Neutrophil (primary cell): ENCODE measurements at regions not wholly inside any gene's neighbourhood (a gene's known extent, or its start where the extent isn't known, plus 50 kb on each side); places are given as distances from the start of the nearest gene placed in this dataset.

Source experiments
- H3K27ac ChIP-seq: fragments of 200-600 bp; sonication (generic); 2 replicates; pipeline ENCODE4 v1.5.1; 2016; ENCODE audit warnings: mild to moderate bottlenecking, moderate library complexity
- H3K27me3 ChIP-seq: fragments of 200-600 bp; sonication (generic); 2 replicates; pipeline ENCODE4 v1.6.0; 2016; ENCODE audit warnings: mild to moderate bottlenecking
- H3K36me3 ChIP-seq: fragments of 200-600 bp; sonication (generic); 2 replicates; pipeline ENCODE4 v1.5.1; 2017
- H3K4me1 ChIP-seq, 2 experiments: fragments of 200-600 bp in 1 of 2; sonication (generic) in 1 of 2; 1 replicate in 1 of 2; 2 replicates in 1 of 2; pipeline versions ENCODE4 v1.5.1 to v1.6.1; 2013 to 2016; ENCODE audit warnings: low read depth in 1 of 2, low read length in 1 of 2, mild to moderate bottlenecking in 1 of 2, moderate library complexity in 1 of 2; ENCODE audit not compliant: control insufficient read depth in 1 of 2, insufficient read depth in 1 of 2
- H3K4me3 ChIP-seq, 2 experiments: fragments of 200-600 bp in 1 of 2; sonication (generic) in 1 of 2; 1 replicate in 1 of 2; 2 replicates in 1 of 2; pipeline ENCODE4 v1.5.1; 2013 to 2016; ENCODE audit warnings: low read depth in 1 of 2, low read length in 1 of 2, mild to moderate bottlenecking in 1 of 2, moderate library complexity in 1 of 2
- H3K9me3 ChIP-seq: fragments of 200-600 bp; sonication (generic); 2 replicates; pipeline ENCODE4 v1.5.1; 2016
- CTCF ChIP-seq: fragments of 200-600 bp; sonication (generic); IDR thresholded peaks from 2 replicates; pipeline ENCODE4 v1.5.1; 2016; ENCODE audit warnings: antibody characterized with exemption

DNA sequence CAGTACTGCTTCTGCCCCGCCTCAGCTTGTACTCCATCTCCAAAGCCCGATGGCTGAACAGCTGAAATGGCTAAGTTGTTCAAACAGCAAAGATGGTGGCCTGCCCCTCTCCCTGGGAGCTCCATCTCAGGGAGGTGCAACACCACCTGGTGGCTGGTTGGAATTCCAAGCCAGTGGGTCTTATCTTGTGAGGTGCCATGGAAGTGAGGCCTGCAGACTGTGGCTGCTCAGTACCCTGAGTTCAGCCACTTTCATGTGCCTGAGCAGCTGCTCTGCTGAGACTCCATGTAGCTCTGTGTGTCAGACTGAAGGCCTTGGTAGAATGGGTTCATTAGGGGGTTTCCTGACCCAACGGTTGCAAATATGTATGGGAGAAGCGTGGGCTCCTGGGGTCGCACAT is 67.3 kb upstream of the SPRY2 start:
- Histone ChIP-seq H3K36me3 (no peaks in the 10 kb centered on the region), H3K27ac (no peak overlapping the region), H3K9me3 (peaks cover 5% of the 10 kb centered on the region), H3K4me1 (no peaks in the 10 kb centered on the region), H3K4me3 (no peak overlapping the region), H3K27me3 (no peaks in the 10 kb centered on the region)
- no peak for TF ChIP-seq CTCF

DNA sequence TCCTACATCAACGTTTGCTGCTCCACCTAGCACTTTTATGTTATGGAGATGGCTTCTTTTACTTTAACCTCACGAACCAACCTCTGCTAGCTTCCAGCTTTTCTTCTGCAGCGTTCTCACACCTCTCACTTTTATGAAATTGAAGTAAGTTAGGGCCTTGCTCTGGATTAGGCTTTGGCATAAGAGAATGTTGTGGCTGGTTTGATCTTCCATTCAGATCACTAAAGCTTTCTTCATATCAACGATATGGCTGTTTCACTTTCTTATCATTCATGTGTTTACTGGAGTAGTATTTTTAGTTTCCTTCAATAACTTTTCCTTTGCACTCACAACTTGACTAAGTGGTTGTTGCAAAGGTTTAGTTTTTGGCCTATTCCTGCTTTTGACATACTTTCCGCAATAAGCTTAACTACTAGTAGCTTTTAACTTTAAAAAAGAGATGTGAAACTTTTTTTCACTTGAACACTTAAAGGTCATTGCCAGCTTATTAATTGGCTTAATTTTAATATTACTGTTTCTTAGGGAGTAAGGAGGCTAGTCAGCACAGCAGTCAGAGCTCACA is 60.0 kb upstream of the SPRY2 start:
- Histone ChIP-seq H3K4me1 (peaks cover 0 to 8% of the 10 kb centered on the region in 2 experiments), H3K36me3 (no peaks in the 10 kb centered on the region), H3K4me3 (no peak overlapping the region), H3K27ac (no peak overlapping the region), H3K9me3 (peaks cover 5% of the 10 kb centered on the region), H3K27me3 (no peaks in the 10 kb centered on the region)
- no peak for TF ChIP-seq CTCF

DNA sequence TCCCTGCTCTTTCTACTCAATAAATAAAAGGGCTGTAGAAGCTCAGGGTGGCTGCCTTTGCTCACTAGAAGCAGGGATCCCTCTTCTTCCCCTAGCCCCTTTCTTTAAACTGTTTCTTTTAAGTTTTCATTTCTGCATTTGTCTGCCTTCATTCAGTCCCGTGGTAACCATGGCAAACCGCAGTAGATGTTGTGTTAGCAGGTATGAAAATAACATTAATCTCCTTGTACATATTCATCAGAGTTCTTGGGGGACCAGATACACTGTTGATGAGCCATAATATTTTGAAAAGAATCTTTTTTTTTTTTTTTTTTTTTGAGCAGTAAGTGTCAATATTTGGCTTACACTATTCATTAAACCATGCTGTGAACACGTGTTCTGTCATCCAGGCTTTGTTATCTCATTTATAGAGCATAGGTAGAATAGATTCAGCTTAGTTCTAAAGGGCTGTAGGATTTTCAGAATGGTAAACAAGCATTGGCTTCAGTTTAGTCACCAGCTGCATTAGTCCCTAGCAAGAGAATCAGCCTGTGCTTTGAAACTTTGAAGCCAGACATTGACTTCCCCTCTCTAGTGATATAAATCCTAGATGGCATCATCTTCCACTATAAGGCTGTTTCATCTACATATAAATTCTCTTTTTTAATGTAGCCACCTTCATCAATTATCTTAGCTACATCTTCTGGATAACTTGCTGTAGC is 59.4 kb upstream of the SPRY2 start:
- H3K36me3 ChIP-seq, result no peaks in the 10 kb centered on the region
- peaks cover 4% of the 10 kb centered on the region for H3K9me3 ChIP-seq

GRCh38 chr13:80399340-80400163 is 58.6 kb upstream of the SPRY2 start:
- Histone ChIP-seq H3K27ac (no peak overlapping the region), H3K4me1 (peaks cover 0 to 8% of the 10 kb centered on the region in 2 experiments), H3K9me3 (no peaks in the 10 kb centered on the region), H3K4me3 (no peak overlapping the region), H3K36me3 (no peaks in the 10 kb centered on the region), H3K27me3 (no peaks in the 10 kb centered on the region)
- TF ChIP-seq CTCF, result no peak

More for the DNA sequence above, 59.4 kb upstream of the SPRY2 start:
- no peak overlapping the region for H3K4me3 ChIP-seq
- no peak for TF ChIP-seq CTCF
- no peaks in the 10 kb centered on the region for H3K27me3 ChIP-seq
- H3K27ac ChIP-seq, result no peak overlapping the region
- H3K4me1 ChIP-seq, result peaks cover 0 to 8% of the 10 kb centered on the region in 2 experiments
